Erythroblast (primary cell): ENCODE measurements at regions not wholly inside any gene's neighbourhood (a gene's known extent, or its start where the extent isn't known, plus 50 kb on each side); places are given as distances from the start of the nearest gene placed in this dataset.

Source experiments
- GATA1 ChIP-seq: IDR thresholded peaks from 2 replicates; pipeline ENCODE4 v1.6.1; 2011; ENCODE audit warnings: low read depth, mild to moderate bottlenecking, control low read depth, low read length, moderate library complexity
- POLR2A ChIP-seq: IDR thresholded peaks from 2 replicates; pipeline ENCODE4 v1.6.1; 2011; ENCODE audit warnings: mild to moderate bottlenecking, low read length

GRCh38 chr3:66593978-66594377 lies 93.2 kb upstream of the LRIG1 start:
- TF ChIP-seq POLR2A (no peak), GATA1 (no peak)
